ENCODE measurements at regions not wholly inside any gene's neighbourhood (a gene's known extent, or its start where the extent isn't known, plus 50 kb on each side); places are given as distances from the start of the nearest gene placed in this dataset.

DNA sequence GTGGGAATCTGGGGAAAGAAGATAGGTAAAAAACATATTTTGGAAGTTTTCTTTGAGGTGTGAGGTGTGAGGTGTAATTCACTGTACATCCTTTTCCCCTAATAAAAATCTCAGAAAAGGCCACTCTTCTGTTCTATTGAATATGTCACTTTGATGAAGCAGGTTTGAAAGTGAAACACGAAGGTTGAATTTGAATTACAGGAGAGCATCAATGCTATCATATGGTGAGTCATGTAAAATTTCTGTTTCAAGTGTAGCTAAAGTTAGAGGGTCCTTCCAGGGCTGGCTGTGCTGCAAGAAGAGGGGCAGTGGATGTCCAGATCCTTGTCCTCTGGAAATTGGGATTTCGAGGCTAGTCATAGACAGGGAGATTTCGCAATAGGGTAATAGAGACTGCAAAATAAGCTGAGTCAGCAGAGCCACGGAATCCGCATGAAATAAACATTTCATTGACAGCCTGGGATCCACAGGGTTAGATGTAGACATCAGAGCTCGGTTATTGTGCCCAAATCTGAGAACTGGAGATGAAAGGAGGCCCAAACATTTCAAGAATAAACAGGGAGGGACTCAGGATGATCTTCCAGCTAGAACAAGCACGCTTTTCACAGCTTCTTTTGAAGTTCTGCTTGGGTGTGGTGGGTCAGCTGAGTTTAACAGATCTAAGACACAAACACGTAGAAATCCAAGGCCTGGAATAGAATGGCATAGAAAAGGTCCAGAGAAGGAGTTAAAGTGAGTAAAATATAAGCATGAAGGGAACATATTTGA, 194.4 kb upstream of the CDKN2B start:
- Histone ChIP-seq H3K27me3 (ENCODE audit: insufficient read depth, low read length) (no peaks in the 10 kb centered on the region), H3K27ac (ENCODE audit: low read depth, low read length) (no peak overlapping the region), H3K9me3 (ENCODE audit: control insufficient read depth in 1 of 2, insufficient read depth in 1 of 2, low read depth in 1 of 2, low read length in 2 of 2) (no peaks in the 10 kb centered on the region), H3K4me1 (ENCODE audit: control insufficient read depth in 1 of 2, insufficient read depth in 2 of 2, low read length in 2 of 2) (peaks cover 20 to 26% of the 10 kb centered on the region in 2 experiments), H3K9me2 (ENCODE audit: insufficient read depth) (no peaks in the 10 kb centered on the region), H4K20me1 (ENCODE audit: insufficient read depth) (no peaks in the 10 kb centered on the region), H3K4me3 (replicated peaks in 1 of 2; ENCODE audit: low read depth in 1 of 2, low read length in 2 of 2) (no peak overlapping the region), H2AFZ (ENCODE audit: low read depth, low read length, poor library complexity, severe bottlenecking) (peak overlapping the region; percentile 94), H3K4me2 (ENCODE audit: low read length) (peak overlapping the region; percentile 42), H3K9ac (ENCODE audit: low read length) (no peak overlapping the region), H3K79me2 (ENCODE audit: insufficient read depth, low read length) (no peaks in the 10 kb centered on the region), H3K36me3 (ENCODE audit: control insufficient read depth in 1 of 2, insufficient read depth in 2 of 2, low read length in 2 of 2) (no peaks in the 10 kb centered on the region)
- RAD21 ChIA-PET (ENCODE audit: low non-redundant PET in 1 of 2, low total read pairs in 2 of 2, uncharacterized antibody in 2 of 2, unreplicated experiment in 2 of 2): no interaction called here
- intact Hi-C loops (cut with micrococcal nuclease): loop anchor here (5.0 kb wide), 1 partner anchor 41 kb away; no protein-coding TSS in a partner anchor
- POLR2A ChIA-PET: interaction anchor here (0.6 to 1.0 kb wide), 2 partner anchors 8 to 368 kb away, joined by 3 to 5 read pairs; no protein-coding TSS in a partner anchor
- ATAC-seq (no peak), DNase-seq (ENCODE audit: low read depth, low spot score) (no peak)
- CTCF ChIA-PET: no interaction called here
- BruUV-seq (replicated peaks): no TSS peak
- TF ChIP-seq RAD21 (IDR thresholded peaks at IDR 0.05; ENCODE audit: low read depth): no peak
- TF ChIP-seq TCF7L2 (IDR thresholded peaks at IDR 0.05; ENCODE audit: borderline replicate concordance, extremely low read depth, insufficient read depth, insufficient read length): peak; percentile 94
- TF ChIP-seq CEBPB (IDR thresholded peaks at IDR 0.05; ENCODE audit: low read depth): peak; percentile 93

DNA sequence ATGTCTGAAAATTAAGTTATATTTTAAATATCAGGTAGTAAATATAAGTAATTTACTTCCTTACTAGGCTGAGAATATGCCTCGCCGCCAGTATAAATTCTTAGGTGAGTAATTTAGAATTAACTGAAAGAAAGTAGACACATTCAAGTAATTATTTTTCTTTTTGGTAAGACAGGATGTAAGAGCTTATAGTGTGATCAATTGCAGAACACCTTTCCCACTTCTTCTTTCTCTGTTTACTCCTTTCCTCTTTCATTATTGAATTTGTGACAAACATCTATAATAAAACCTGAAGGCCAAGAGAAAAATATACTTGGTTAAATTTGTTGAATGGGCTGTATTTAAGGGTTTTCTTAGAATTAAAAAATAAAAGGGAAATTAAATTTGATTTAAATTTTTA, 195.1 kb upstream of the CDKN2B start:
- no peaks in the 10 kb centered on the region for H3K9me2 ChIP-seq (ENCODE audit: insufficient read depth)
- H3K27me3 ChIP-seq (ENCODE audit: insufficient read depth, low read length): no peaks in the 10 kb centered on the region
- no peak overlapping the region for H3K9ac ChIP-seq (ENCODE audit: low read length)
- ATAC-seq (no peak), DNase-seq (ENCODE audit: low read depth, low spot score) (no peak)
- no peak overlapping the region for H3K4me2 ChIP-seq (ENCODE audit: low read length)
- intact Hi-C loops (cut with micrococcal nuclease): loop anchor here (5.0 kb wide), 1 partner anchor 42 kb away; no protein-coding TSS in a partner anchor
- no peaks in the 10 kb centered on the region for H3K36me3 ChIP-seq (ENCODE audit: control insufficient read depth in 1 of 2, insufficient read depth in 2 of 2, low read length in 2 of 2)
- ChIA-PET RAD21 (ENCODE audit: low non-redundant PET in 1 of 2, low total read pairs in 2 of 2, uncharacterized antibody in 2 of 2, unreplicated experiment in 2 of 2) (no interaction called here), POLR2A (no interaction called here), CTCF (no interaction called here)
- no peak overlapping the region for H3K4me3 ChIP-seq (replicated peaks in 1 of 2; ENCODE audit: low read depth in 1 of 2, low read length in 2 of 2)
- H4K20me1 ChIP-seq (ENCODE audit: insufficient read depth): no peaks in the 10 kb centered on the region
- H3K27ac ChIP-seq (ENCODE audit: low read depth, low read length): no peak overlapping the region
- BruUV-seq (replicated peaks): no TSS peak
- peak overlapping the region; percentile 94 for H2AFZ ChIP-seq (ENCODE audit: low read depth, low read length, poor library complexity, severe bottlenecking)
- no peaks in the 10 kb centered on the region for H3K9me3 ChIP-seq (ENCODE audit: control insufficient read depth in 1 of 2, insufficient read depth in 1 of 2, low read depth in 1 of 2, low read length in 2 of 2)
- H3K79me2 ChIP-seq (ENCODE audit: insufficient read depth, low read length): no peaks in the 10 kb centered on the region
- H3K4me1 ChIP-seq (ENCODE audit: control insufficient read depth in 1 of 2, insufficient read depth in 2 of 2, low read length in 2 of 2): peaks cover 27 to 33% of the 10 kb centered on the region in 2 experiments
- TF ChIP-seq, protein P1, sequence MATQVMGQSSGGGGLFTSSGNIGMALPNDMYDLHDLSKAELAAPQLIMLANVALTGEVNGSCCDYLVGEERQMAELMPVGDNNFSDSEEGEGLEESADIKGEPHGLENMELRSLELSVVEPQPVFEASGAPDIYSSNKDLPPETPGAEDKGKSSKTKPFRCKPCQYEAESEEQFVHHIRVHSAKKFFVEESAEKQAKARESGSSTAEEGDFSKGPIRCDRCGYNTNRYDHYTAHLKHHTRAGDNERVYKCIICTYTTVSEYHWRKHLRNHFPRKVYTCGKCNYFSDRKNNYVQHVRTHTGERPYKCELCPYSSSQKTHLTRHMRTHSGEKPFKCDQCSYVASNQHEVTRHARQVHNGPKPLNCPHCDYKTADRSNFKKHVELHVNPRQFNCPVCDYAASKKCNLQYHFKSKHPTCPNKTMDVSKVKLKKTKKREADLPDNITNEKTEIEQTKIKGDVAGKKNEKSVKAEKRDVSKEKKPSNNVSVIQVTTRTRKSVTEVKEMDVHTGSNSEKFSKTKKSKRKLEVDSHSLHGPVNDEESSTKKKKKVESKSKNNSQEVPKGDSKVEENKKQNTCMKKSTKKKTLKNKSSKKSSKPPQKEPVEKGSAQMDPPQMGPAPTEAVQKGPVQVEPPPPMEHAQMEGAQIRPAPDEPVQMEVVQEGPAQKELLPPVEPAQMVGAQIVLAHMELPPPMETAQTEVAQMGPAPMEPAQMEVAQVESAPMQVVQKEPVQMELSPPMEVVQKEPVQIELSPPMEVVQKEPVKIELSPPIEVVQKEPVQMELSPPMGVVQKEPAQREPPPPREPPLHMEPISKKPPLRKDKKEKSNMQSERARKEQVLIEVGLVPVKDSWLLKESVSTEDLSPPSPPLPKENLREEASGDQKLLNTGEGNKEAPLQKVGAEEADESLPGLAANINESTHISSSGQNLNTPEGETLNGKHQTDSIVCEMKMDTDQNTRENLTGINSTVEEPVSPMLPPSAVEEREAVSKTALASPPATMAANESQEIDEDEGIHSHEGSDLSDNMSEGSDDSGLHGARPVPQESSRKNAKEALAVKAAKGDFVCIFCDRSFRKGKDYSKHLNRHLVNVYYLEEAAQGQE (IDR thresholded peaks at IDR 0.05; ENCODE audit: low read depth): no peak
- TF ChIP-seq ELF1 (IDR thresholded peaks at IDR 0.05; ENCODE audit: borderline replicate concordance, low read depth): no peak
- no peak for TF ChIP-seq CBX3 (IDR thresholded peaks at IDR 0.05; ENCODE audit: low read depth)
- no peak for TF ChIP-seq POLR2AphosphoS5 (IDR thresholded peaks at IDR 0.05; ENCODE audit: low read depth, low read length)
- no peak for TF ChIP-seq RAD21 (IDR thresholded peaks at IDR 0.05; ENCODE audit: low read depth)
- TF ChIP-seq TCF7L2 (IDR thresholded peaks at IDR 0.05; ENCODE audit: borderline replicate concordance, extremely low read depth, insufficient read depth, insufficient read length): no peak
- TF ChIP-seq EGR1 (IDR thresholded peaks at IDR 0.05; ENCODE audit: low read depth): no peak
- TF ChIP-seq ZFX (IDR thresholded peaks at IDR 0.05): no peak
- TF ChIP-seq CEBPB (IDR thresholded peaks at IDR 0.05; ENCODE audit: low read depth): no peak
- TF ChIP-seq, protein P2, sequence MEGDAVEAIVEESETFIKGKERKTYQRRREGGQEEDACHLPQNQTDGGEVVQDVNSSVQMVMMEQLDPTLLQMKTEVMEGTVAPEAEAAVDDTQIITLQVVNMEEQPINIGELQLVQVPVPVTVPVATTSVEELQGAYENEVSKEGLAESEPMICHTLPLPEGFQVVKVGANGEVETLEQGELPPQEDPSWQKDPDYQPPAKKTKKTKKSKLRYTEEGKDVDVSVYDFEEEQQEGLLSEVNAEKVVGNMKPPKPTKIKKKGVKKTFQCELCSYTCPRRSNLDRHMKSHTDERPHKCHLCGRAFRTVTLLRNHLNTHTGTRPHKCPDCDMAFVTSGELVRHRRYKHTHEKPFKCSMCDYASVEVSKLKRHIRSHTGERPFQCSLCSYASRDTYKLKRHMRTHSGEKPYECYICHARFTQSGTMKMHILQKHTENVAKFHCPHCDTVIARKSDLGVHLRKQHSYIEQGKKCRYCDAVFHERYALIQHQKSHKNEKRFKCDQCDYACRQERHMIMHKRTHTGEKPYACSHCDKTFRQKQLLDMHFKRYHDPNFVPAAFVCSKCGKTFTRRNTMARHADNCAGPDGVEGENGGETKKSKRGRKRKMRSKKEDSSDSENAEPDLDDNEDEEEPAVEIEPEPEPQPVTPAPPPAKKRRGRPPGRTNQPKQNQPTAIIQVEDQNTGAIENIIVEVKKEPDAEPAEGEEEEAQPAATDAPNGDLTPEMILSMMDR (IDR thresholded peaks at IDR 0.05 in 2 of 3, conservative IDR thresholded peaks at IDR 0.05 in 1 of 3; ENCODE audit: borderline replicate concordance in 1 of 3, insufficient read depth in 1 of 3, low read depth in 2 of 3, low read length in 2 of 3): no peak
- TF ChIP-seq SIN3A (IDR thresholded peaks at IDR 0.05; ENCODE audit: low read depth): no peak
- no peak for TF ChIP-seq EZH2 (IDR thresholded peaks at IDR 0.05)
- no peak for TF ChIP-seq YY1 (IDR thresholded peaks at IDR 0.05; ENCODE audit: extremely low read depth, insufficient replicate concordance, low read depth, low read length)
- TF ChIP-seq EZH2phosphoT487 (IDR thresholded peaks at IDR 0.05; ENCODE audit: borderline replicate concordance): no peak
